CD4-positive, alpha-beta T cell treated with Interleukin-10 for 1 hour (primary cell): ENCODE measurements at regions not wholly inside any gene's neighbourhood (a gene's known extent, or its start where the extent isn't known, plus 50 kb on each side); places are given as distances from the start of the nearest gene placed in this dataset.
"Not testable (repeated sequence)": the region's sequence is repeated elsewhere in the genome, so short reads cannot be mapped to it uniquely, and the experiment has no call there.

Experiments
- DNase-seq: peaks from one replicate; pipeline ENCODE4 v3.0.0-alpha.2; 2020

- no peak for DNase-seq
Observed at GRCh38 chr18:49692906-49693716, 120.2 kb downstream of the ACAA2 start.

- no peak for DNase-seq
Observed at GRCh38 chr18:49691177-49691608, 122.1 kb downstream of the ACAA2 start.

- no peak for DNase-seq
Observed at GRCh38 chr18:49690312-49690711, 123.0 kb downstream of the ACAA2 start.

DNA sequence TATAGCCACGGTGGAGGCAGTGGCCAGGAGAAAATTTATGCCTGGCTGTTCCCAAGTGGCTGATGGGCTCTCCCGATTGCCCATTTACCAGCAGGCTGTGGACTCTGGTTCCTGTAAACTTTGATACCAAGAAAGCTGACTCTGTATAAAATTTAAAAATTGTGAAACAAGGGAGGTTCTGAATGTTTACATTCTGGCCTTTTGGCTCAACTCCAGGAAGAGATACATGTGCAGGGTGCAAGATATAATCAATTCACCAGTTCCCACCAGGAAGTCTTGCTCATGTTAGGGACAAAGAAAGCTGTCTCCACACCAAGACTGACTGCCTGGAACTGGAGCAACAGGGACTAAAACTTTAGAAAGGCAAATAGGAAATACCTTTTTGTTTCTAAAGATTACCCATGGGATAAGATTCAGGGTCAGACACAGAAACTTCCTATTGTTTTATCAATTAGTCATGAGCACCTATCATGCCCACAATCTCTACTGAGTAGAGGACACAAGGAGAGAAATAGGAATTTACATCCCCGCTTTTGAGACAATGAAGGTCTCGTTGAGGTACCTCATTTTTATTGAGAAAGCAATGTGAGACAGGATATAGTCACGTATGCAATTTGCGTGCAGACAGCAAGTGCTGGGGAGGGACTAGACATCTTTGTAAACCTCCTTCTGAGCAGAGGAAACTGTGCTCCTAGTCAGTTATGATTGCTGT, 123.5 kb downstream of the LIPG start:
- DNase-seq, result no peak

GRCh38 chr18:49682803-49683190, 120.9 kb downstream of the LIPG start:
- DNase-seq, result not testable (repeated sequence)

DNA sequence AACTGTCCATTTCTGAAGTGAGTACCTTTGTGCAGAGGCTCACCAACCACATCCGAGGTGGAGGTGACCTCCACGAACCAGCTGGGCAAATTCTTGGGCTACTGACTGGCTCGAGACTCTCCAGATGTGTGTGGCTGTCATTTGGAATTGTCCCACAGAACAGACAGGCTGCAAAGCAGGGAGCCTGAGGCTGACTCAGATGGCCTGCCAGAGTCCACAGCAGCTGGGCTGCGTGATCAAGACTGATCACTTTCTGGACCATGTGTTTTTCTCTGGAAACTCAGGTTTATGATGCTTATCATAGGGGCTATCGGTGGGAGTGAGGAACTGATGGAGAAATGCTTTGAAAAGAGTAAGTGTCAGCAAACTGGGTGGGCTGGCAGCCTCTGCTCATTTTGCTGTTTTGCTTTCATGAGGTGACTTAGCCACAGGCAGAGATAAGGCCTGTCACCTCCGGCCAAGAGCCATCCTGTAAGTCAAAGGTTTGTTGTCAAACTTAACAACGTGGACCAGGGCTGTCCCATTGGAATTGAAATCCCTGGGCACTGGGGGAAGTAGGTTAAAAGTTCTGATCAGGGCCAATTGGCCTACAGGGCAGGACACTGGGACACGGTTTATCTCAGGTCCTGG, 120.4 kb downstream of the LIPG start:
- no peak for DNase-seq

- DNase-seq, result no peak
Observed at GRCh38 chr18:49681387-49681786, 119.5 kb downstream of the LIPG start.

DNA sequence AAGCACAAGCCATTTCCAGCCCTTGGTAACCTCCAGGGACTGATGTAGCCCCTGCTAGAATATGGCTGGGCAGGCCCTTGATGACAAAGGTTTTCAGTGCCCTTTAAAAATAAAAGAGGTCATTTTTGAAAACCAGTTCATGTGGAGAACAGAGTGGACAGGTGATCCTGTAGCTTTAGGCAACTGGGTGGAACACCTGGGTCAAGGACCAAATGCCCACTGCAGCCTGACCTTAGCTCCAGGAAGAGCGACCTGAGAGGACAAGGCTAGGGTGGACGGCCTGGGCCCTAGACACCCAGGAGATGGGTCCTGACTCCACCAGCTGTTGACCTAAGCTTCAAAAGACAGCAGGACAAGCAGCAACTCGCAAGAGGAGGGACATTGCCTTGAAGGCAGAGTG, 116.6 kb downstream of the LIPG start:
- DNase-seq, result no peak

DNA sequence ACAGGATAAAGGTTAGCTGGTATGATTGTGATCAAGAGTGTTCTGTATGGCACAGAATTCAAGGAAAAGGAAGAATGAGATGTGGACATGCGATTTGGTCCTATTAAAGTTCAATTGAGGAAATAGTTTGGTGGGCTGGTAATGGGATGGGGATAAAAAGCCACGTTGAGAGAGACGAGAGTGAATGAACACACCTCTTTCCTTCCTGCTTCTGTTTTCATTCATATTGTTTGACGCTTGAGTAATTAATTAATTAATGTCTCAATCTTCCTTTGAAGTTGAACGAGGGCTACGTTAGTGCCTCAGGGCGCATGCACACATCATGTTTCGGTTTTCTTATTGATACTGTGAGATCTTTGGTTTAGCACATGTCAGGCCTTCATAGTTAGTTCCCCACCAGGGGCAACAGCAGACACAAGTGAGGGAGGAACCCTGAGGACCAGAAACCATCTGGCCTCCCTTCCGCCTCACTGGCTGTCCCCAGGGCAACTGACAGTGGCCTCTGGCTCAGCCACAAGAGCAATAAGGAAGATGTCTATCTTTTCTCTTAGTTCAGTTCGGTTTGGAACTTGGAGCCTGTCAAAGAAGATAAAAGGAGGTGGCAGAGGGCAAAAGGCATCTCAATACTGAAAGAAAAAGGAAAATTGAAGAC, 116.0 kb downstream of the LIPG start:
- DNase-seq, result no peak

DNA sequence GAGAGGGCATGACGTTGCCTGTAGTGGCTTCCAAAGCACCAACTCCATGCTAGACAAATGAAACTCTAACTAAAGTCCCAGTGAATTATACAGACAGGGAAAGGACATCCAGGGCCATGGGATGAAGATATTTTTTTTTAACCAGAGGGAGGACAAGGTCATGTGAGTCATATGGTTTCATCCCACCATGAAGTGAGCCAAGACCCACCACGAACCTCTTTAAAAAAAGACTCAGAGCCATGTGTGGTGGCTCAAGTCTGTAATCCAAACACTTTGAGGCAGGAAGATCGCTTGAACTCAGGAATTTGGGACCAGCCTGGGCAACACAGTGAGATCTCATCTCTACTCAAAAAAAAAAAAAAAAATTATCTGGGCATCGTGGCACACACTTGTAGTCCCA, 115.2 kb downstream of the LIPG start:
- no peak for DNase-seq

DNA sequence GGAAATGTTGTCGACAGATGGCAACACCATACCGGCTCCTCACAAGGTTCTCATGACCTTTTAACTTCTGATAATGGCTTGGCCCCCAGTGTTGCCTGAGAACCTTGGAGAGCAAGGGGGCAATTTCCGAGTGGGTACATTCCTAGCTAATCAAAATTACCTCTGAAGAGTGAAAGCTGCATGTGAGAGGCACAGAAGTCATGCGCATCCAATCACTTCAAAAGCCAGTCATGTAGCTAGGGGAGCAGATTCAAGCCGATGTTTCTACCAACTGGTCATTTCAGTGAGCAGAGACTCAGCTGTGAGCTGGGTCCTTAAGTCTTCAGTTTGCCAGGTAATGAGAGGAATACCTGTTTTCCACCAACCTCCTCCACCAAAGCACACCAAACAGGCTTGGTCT, 111.4 kb downstream of the LIPG start:
- no peak for DNase-seq

- DNase-seq, result no peak
Observed at GRCh38 chr18:49672853-49673252, 111.0 kb downstream of the LIPG start.

- no peak for DNase-seq
Observed at GRCh38 chr18:49669403-49669802, 107.5 kb downstream of the LIPG start.

- no peak for DNase-seq
Observed at GRCh38 chr18:49668574-49669275, 106.9 kb downstream of the LIPG start.

GRCh38 chr18:49667462-49667861, 105.6 kb downstream of the LIPG start:
- DNase-seq, result no peak

DNA sequence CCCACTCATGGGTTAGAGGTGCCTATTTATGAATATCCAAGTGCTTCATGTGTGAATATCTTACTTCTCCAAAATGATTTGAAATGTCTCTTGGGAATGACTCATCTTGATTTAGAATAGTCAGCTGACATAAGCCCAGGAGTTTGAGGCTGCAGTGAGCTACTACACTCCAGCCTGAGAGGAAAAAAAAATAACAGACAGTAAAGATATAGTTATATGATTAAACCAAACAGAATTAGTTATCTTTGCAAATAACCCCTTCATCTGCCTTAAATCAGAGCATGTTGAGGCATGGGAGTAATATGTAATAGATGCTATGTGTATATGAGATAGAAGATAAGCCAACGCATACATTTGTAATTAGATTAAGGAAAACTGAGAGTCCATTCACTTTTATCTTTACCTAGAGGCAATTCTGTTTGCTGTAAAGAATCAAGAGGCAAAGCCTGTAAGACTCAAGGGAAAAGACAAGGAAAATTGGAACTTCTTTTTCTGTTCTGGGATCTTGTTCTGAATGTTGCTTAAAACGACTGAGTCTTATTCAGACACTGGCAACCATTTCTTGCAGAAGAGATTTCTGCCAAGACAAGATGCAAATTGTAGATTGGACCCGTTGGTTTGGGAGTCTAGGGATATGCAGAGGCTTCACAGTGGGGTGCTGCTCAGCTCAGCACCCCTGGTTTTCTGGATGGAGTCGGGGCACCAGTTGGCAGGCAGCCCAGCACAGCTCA, 104.4 kb downstream of the LIPG start:
- no peak for DNase-seq

DNA sequence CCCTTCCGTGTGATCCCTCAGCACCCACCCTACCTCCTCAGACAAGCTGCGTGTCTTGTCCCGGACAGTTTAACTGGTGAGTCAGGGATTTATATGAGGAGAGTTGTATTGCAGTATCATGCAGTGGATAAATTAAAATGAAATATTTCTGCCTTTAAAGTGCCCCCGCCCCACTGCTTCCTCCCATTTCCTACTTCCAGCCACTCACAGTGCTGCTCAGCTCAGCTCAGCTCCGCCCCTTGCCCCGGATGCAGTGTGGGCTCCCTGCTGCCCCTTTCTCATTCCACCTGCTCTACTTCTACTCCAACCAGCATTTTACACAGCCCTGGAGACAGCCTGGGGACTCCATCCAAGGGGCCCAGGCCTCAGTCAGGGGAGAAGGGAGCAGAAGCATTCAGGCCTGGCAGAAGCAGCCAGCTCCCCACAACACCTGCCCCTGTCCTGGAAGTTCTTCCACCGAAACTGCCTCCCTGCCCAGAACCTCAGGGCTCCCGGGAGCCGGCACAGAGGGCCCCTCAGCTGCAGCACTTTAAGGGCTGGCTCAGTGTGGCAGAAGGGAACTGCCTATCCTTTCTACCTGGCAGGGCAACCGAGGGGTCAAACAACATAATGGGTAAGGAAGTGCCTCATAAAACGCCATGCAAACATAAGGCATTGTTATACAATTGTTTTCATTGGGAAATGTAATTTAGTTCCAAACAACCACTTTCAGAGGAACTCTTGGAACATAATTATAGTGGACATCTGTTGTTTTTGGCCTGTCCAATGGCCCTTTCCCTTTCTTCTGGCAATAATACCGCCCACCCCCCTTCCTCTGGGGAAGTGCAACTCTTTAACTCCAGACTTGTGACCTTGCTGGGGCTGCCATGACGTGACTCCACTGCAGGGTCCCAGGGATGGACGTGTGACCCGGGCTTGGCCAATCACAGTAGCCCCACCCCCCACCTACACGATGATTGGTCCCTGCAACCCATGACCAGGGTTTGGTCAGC, 102.3 kb downstream of the LIPG start:
- no peak for DNase-seq

- DNase-seq, result no peak
Observed at GRCh38 chr18:49662506-49662905, 100.6 kb downstream of the LIPG start.

GRCh38 chr18:49658823-49659404, 97.1 kb downstream of the LIPG start:
- DNase-seq, result no peak

DNA sequence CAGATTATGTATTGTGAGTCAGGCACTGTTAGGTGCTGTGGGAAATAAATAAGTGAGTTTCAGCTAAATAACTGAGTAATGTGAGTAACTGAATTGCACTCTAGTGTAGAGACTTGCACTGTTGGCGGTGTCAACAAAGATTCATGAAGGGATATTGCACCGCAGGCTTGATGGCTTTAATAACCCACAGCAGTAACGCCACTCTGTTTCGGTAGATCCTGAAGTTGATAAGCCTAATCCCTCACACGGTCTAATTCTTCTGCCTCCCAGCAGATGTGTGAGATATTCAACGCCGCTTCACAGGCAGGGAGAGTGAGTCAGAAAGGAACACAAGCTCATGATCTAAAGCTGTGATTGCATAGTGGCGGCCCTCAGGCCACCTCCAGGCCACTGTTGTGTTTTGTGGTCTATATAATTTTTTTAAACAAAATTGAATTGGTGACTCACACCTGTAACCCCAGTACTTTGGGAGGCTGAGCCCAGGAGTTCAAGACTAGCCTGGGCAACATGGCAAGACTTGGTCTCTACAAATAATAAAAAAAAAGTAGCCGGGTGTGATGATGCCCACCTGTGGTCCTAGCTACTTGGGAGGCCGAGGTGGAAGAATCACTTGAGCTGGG, 94.3 kb downstream of the LIPG start:
- no peak for DNase-seq
